GM12874 (cell line): ENCODE measurements at regions not wholly inside any gene's neighbourhood (a gene's known extent, or its start where the extent isn't known, plus 50 kb on each side); places are given as distances from the start of the nearest gene placed in this dataset.

Experiments
- TF ChIP-seq, protein P1 (sequence below): IDR thresholded peaks from 2 replicates; pipeline ENCODE4 v1.5.1; 2011; ENCODE audit warnings: low read depth, mild to moderate bottlenecking, control low read depth, low read length, moderate library complexity; ENCODE audit not compliant: insufficient read depth

DNA sequence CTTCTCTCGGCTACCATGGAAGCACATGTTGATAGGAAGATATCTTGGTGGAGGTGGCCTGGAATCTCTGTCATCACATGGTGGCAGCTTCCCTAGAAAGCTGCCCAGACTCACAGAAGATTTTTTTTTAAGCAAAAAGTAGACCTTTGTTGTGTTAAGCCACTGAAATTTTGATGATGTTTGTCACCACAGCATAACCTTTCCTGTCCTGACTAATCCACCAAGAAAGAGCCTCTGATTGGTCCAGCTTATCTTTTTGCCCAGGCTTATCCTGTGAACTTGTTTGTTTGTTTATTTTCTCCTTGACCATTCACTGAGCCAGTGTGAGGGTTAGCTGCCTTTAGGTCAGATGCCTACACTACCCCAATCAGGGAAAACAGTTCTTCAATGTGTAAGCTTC is 96.5 kb upstream of the LHX1 start:
- TF ChIP-seq, protein P1, sequence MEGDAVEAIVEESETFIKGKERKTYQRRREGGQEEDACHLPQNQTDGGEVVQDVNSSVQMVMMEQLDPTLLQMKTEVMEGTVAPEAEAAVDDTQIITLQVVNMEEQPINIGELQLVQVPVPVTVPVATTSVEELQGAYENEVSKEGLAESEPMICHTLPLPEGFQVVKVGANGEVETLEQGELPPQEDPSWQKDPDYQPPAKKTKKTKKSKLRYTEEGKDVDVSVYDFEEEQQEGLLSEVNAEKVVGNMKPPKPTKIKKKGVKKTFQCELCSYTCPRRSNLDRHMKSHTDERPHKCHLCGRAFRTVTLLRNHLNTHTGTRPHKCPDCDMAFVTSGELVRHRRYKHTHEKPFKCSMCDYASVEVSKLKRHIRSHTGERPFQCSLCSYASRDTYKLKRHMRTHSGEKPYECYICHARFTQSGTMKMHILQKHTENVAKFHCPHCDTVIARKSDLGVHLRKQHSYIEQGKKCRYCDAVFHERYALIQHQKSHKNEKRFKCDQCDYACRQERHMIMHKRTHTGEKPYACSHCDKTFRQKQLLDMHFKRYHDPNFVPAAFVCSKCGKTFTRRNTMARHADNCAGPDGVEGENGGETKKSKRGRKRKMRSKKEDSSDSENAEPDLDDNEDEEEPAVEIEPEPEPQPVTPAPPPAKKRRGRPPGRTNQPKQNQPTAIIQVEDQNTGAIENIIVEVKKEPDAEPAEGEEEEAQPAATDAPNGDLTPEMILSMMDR: no peak

DNA sequence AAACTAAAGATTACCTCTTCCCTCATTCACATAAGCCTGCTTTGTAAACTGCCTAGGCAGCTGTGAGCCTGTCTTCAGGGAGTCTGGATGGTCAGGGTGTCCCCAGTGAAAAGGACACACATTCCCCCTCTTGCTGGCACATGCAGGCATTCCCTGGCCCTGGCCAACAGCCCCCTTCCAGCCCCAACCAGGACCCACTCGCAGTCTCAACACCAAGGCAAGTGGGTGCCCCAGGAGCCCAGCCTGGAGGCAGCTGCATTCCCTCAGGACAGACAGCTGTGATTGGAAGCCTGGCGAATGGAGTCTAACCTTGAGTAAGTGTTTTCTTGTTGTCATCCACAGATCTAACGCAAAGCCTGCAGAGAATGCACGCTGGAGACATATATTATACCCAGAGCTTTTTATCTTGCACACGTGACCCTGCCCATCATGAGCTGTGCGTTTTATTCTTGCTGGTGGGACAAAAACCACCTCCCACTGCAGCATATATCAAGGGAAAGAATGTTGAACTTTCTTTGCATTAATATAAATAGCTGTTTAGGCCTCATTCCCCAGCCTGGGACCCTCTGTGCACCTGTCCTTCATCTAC is 95.0 kb upstream of the LHX1 start:
- TF ChIP-seq, protein P1: no peak

DNA sequence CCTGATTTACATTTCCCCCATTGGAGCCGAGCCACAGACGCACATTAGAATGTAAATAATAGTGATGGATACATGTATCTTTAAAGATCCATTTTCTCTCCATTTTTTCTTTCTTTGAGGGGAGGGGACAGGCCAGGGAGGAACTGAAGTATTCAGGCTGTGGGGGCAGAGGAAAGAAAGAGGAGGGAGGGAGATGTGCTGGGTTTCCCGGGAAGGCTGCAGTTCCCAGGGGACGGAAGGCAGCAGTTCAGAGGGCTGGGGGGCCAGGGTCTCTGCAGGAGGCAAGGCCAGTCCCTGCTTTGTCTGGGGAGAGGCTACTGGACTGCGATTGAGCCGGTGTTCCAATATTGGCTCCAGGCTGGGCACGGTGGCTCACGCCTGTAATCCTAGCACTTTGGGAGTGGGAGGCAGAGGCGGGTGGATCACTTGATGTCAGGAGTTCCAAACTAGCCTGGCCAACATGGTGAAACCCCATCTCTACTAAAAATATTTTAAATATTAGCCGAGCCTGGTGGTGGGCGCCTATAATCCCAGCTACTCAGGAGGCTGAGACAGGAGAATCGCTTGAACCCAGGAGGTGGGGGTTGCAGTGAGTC is 94.2 kb upstream of the LHX1 start:
- TF ChIP-seq, protein P1: no peak

DNA sequence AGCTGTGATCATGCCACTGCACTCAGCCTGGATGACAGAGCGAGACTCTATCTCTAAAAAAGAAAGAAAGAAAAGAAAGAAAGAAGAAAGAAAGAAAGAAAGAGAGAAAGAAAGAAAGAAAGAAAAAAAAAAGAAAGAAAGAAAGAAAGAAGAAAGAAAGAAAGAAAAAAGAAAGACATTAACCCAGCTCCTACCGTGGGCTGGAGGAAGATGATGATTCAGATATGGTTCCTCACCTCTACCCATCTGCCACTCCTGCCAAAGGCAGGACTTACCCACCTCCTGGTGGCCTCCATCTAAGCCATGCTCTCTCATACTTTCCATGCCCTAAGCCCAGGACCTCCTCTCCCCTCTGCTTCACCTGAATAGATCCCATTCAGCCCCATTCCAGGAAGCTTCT is 93.3 kb upstream of the LHX1 start:
- TF ChIP-seq, protein P1: no peak

DNA sequence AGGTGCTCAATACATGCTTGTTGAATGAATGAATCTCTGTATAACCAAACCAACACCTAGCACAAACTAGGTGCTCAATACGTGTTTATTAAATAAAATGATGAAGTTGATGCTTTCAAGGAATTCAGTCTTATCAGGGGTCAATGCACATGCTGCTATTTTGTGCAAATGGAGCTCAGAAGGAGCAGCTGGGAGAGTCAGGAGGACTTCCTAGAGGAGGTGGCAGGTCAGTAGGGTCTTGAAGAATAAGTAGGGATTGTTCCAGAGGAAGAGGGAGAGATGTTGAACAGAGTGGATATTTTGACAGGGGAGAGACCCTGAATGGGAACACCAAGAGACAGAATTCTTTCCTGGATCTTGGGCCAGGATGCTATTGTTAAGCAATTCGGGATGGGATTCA is 92.7 kb upstream of the LHX1 start:
- TF ChIP-seq, protein P1: no peak

DNA sequence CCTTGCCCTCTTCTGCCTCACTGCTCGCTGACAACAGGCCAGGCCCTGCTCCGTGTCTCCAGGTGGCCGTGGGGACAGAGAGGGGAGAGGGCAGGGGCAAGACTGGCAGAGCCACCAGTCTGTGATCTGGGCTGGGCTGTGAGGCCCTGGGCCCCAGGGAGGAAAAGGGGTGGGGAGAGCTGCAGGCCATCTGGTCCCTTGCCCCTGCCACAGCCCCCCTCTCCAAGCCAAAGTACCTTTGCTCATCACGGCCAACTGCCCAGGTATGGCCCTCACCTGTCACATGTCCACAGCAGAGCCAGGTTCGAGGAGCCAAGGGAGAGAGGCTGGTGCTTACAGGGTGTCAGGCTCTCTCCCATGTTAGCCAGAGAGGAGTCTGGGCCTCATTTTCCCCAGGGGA is 91.4 kb upstream of the LHX1 start:
- TF ChIP-seq, protein P1: no peak

DNA sequence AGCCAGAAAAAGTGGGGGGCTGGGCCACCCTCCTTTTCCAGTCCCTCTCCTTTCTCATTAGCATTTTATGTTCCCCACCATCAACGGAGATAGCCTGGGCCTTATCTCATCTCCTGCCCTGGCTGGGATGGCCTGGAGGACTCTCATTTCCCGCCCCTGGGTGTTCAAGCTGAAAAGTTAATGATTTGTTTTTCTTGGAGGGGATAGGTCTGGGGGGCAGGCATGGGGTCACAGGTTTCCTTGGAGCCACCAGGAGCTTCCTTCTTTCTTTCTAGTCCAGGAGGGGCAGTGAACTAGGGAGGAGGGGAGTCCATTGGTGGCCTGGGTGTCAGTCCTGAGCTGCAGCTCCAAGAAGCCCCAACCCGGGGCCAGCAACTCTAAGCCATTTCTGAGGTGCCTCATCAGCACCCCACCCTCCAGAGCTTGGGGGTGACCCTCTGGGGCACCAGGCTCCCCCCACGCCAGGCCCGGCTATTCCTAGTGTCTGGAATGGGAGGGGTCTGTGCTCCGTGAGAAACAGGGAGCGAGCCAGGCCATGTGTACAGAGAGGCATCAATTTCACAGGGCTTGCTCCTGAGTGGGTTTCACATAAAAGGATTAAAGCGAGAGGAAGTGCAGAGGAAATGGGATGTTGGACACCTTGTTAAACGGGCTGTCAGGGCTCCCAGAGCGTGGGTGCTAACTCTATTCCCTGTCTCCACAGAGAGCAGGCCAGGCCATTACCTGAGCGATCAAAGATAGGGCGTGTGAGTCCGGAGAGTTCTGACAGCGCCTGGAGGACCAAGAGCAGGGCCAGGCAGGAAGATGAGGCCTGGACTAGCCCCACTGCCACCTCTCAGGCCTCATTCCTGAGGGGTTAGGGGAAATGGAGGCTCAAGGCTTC is 90.6 kb upstream of the LHX1 start:
- TF ChIP-seq, protein P1: no peak
